ENCODE measurements at regions not wholly inside any gene's neighbourhood (a gene's known extent, or its start where the extent isn't known, plus 50 kb on each side); places are given as distances from the start of the nearest gene placed in this dataset.

- DNase-seq (ENCODE audit: low read depth): no peak
- TF ChIP-seq POLR2A (IDR thresholded peaks at IDR 0.05; ENCODE audit: extremely low read depth, insufficient read length) (no peak), MYC (IDR thresholded peaks at IDR 0.05; ENCODE audit: low read depth, low read length) (no peak), MAX (IDR thresholded peaks at IDR 0.05; ENCODE audit: low read depth, low read length) (no peak)
- TF ChIP-seq, protein P1, sequence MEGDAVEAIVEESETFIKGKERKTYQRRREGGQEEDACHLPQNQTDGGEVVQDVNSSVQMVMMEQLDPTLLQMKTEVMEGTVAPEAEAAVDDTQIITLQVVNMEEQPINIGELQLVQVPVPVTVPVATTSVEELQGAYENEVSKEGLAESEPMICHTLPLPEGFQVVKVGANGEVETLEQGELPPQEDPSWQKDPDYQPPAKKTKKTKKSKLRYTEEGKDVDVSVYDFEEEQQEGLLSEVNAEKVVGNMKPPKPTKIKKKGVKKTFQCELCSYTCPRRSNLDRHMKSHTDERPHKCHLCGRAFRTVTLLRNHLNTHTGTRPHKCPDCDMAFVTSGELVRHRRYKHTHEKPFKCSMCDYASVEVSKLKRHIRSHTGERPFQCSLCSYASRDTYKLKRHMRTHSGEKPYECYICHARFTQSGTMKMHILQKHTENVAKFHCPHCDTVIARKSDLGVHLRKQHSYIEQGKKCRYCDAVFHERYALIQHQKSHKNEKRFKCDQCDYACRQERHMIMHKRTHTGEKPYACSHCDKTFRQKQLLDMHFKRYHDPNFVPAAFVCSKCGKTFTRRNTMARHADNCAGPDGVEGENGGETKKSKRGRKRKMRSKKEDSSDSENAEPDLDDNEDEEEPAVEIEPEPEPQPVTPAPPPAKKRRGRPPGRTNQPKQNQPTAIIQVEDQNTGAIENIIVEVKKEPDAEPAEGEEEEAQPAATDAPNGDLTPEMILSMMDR (IDR thresholded peaks at IDR 0.05; ENCODE audit: low read depth, low read length): no peak
- no peak overlapping the region for H3K4me3 ChIP-seq (ENCODE audit: low read depth, low read length)
Observed at GRCh38 chr13:22496803-22497508, 683.8 kb upstream of the SGCG start.

DNA sequence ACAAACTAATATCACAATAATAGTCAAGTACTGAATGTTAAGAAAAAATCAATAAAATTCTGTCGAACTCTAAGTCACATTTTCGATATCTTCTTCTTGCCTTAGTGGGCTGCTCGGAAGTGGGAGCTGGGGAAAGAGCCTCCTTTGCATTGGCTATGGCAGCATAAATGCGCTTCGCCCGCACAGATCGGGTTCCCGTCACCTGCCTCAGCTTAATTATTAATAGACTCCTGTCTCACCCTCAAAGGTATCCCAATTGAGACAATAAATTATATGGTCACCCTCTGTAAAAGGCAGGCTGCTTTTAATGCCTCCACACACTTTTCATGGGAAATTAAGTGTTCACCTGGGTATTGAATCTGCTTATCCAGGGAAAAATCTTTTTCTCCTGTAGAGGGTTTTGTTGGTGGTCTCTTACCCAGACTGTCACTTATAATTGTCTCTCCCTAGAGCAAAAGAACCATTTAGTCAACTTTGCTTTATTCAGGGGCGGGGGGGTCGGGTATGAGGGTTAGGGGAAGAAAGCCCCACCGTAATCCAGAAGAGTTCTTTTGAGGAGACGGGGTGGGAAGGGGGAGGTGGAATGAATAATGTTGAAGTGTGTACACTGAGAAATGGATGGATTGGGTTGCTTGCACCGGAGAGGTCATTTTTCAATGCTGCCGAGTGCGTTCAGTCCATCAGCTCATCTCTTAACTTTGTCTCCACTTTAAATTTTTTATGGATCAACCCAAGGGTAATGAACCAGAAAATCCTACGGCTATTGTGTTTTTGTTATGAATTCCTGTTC is 682.6 kb upstream of the SGCG start:
- TF ChIP-seq MAX (IDR thresholded peaks at IDR 0.05; ENCODE audit: low read depth, low read length): no peak
- no peak for TF ChIP-seq MYC (IDR thresholded peaks at IDR 0.05; ENCODE audit: low read depth, low read length)
- TF ChIP-seq, protein P1 (IDR thresholded peaks at IDR 0.05; ENCODE audit: low read depth, low read length): no peak
- TF ChIP-seq POLR2A (IDR thresholded peaks at IDR 0.05; ENCODE audit: extremely low read depth, insufficient read length): no peak
- no peak for DNase-seq (ENCODE audit: low read depth)
- no peak overlapping the region for H3K4me3 ChIP-seq (ENCODE audit: low read depth, low read length)

GRCh38 chr13:22499919-22500318 is 680.9 kb upstream of the SGCG start:
- H3K4me3 ChIP-seq (ENCODE audit: low read depth, low read length): no peak overlapping the region
- no peak for TF ChIP-seq MYC (IDR thresholded peaks at IDR 0.05; ENCODE audit: low read depth, low read length)
- TF ChIP-seq MAX (IDR thresholded peaks at IDR 0.05; ENCODE audit: low read depth, low read length): no peak
- TF ChIP-seq POLR2A (IDR thresholded peaks at IDR 0.05; ENCODE audit: extremely low read depth, insufficient read length): no peak
- TF ChIP-seq, protein P1 (IDR thresholded peaks at IDR 0.05; ENCODE audit: low read depth, low read length): no peak
- DNase-seq (ENCODE audit: low read depth): no peak

- TF ChIP-seq, protein P1 (IDR thresholded peaks at IDR 0.05; ENCODE audit: low read depth, low read length): no peak
- no peak for DNase-seq (ENCODE audit: low read depth)
- no peak overlapping the region for H3K4me3 ChIP-seq (ENCODE audit: low read depth, low read length)
Observed at GRCh38 chr13:22505489-22505888, 675.3 kb upstream of the SGCG start.

DNA sequence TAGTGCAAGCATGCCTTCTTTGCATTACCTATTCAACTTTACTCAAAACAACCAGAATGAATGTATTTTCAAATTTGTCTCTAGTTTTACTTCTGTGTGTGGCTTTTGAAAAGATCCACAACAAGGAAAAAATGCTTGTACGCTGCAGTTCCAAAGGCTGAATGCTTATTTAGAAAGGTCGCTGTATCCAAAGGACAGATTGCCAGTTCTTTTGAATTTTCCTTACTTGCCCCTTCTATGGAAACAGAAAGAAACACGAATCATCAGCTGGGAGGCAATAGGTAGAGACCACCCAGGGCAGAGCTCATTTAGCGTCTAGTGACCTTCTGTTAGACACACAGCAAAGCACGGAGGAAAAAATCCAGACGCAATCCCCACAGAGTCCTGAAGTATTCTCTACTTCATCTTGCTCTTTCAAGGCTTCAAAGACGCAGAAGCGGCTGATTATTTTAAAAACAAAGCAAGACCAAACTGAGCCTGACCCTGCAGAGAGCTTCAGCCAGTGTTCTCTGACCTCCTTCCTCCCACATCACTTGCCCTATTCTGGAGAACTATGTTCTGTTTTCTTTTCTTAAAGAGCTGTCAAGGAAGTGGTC is 674.6 kb upstream of the SGCG start:
- TF ChIP-seq, protein P1 (IDR thresholded peaks at IDR 0.05; ENCODE audit: low read depth, low read length): no peak
- TF ChIP-seq MAX (IDR thresholded peaks at IDR 0.05; ENCODE audit: low read depth, low read length) (no peak), POLR2A (IDR thresholded peaks at IDR 0.05; ENCODE audit: extremely low read depth, insufficient read length) (no peak)
- no peak for DNase-seq (ENCODE audit: low read depth)
- no peak overlapping the region for H3K4me3 ChIP-seq (ENCODE audit: low read depth, low read length)
